CD4-positive, alpha-beta T cell (primary cell): ENCODE measurements at regions not wholly inside any gene's neighbourhood (a gene's known extent, or its start where the extent isn't known, plus 50 kb on each side); places are given as distances from the start of the nearest gene placed in this dataset.

Experiments used
- ATAC-seq: fragments of 200-7000 bp; cut with Tn5 transposase; one replicate; pipeline ENCODE4 v1.10.0; 2022; ENCODE audit warnings: mild to moderate bottlenecking; ENCODE audit not compliant: poor library complexity
- CTCF ChIA-PET: fragments of 350-600 bp; sonication (Branson Sonifier 250); formaldehyde crosslinking; loops from one replicate; lab custom pipeline; 2021; ENCODE audit warnings: antibody characterized with exemption, inconsistent platforms; lab: Charles Lee
- POLR2A ChIA-PET: fragments of 350-600 bp; sonication (Branson Sonifier 250); formaldehyde crosslinking; loops from one replicate; lab custom pipeline; 2021; ENCODE audit warnings: antibody characterized with exemption, inconsistent platforms; lab: Charles Lee
- DNase-seq, 14 experiments: peaks; one replicate each; pipeline ENCODE4 v3.0.0-alpha.2; 2013 to 2020; ENCODE audit warnings: mixed read lengths in 2 of 14
- H3K27ac ChIP-seq, 2 donors: one replicate each; pipeline versions ENCODE4 v1.5.1 to v1.7.0; 2013; ENCODE audit warnings: low read length in 2 of 2, low read depth in 1 of 2, mild to moderate bottlenecking in 1 of 2
- H3K27me3 ChIP-seq, 2 experiments: 1 replicate in 1 of 2; 2 replicates in 1 of 2; pipeline versions ENCODE4 v1.6.1 to v1.7.0; 2013; ENCODE audit warnings: low read length in 2 of 2, control low read depth in 1 of 2, mild to moderate bottlenecking in 1 of 2, moderate library complexity in 1 of 2; ENCODE audit not compliant: insufficient read depth in 2 of 2, control insufficient read depth in 1 of 2
- H3K36me3 ChIP-seq: one replicate; pipeline ENCODE4 v1.6.1; 2013; ENCODE audit warnings: low read length, control low read depth; ENCODE audit not compliant: insufficient read depth
- H3K4me1 ChIP-seq: one replicate; pipeline ENCODE4 v1.6.1; 2013; ENCODE audit warnings: low read length, control low read depth; ENCODE audit not compliant: insufficient read depth
- H3K4me3 ChIP-seq: one replicate; pipeline ENCODE4 v1.5.1; 2013; ENCODE audit warnings: mild to moderate bottlenecking, low read length, moderate library complexity
- H3K9me3 ChIP-seq, 2 experiments: 1 replicate in 1 of 2; 2 replicates in 1 of 2; pipeline versions ENCODE4 v1.6.1 to v1.7.0; 2013; ENCODE audit warnings: low read length in 2 of 2, mild to moderate bottlenecking in 2 of 2, control low read depth in 1 of 2, moderate library complexity in 1 of 2; ENCODE audit not compliant: control insufficient read depth in 1 of 2, insufficient read depth in 1 of 2
- H3K27ac Mint-ChIP-seq: one replicate; pipeline ENCODE4 v1.8.0; 2020; ENCODE audit warnings: mixed read lengths
- H3K27me3 Mint-ChIP-seq: one replicate; pipeline ENCODE4 v1.8.0; 2021; ENCODE audit warnings: mixed read lengths
- H3K36me3 Mint-ChIP-seq: one replicate; pipeline ENCODE4 v1.8.0; 2021; ENCODE audit warnings: low read depth, mixed read lengths
- H3K4me1 Mint-ChIP-seq: one replicate; pipeline ENCODE4 v1.8.0; 2021; ENCODE audit warnings: low read depth, mixed read lengths
- H3K4me3 Mint-ChIP-seq: one replicate; pipeline ENCODE4 v1.8.0; 2020; ENCODE audit warnings: mild to moderate bottlenecking, mixed read lengths
- H3K9me3 Mint-ChIP-seq: one replicate; pipeline ENCODE4 v1.8.0; 2020; ENCODE audit warnings: mixed read lengths
- CTCF ChIP-seq: fragments of 200-600 bp; IDR thresholded peaks from one replicate; pipeline ENCODE4 v1.8.0; 2022; ENCODE audit warnings: antibody characterized with exemption, mild to moderate bottlenecking
- intact Hi-C, 2 experiments: fragments of 100-400 bp; cut with DNase I in 1 of 2; cut with micrococcal nuclease in 1 of 2; formaldehyde crosslinking; loops; one replicate each; pipeline versions ENCODE4 v1.15.1 to v1.9.0; 2023 to 2025; cut with DNase I, micrococcal nuclease

GRCh38 chr21:15592957-15593356, 136.8 kb upstream of the USP25 start:
- Mint-ChIP-seq H3K36me3 (no peaks in the 10 kb centered on the region), H3K27me3 (no peaks in the 10 kb centered on the region), H3K27ac (no peak overlapping the region), H3K4me3 (no peak overlapping the region), H3K9me3 (no peaks in the 10 kb centered on the region), H3K4me1 (no peaks in the 10 kb centered on the region)
- no peak for TF ChIP-seq CTCF
- intact Hi-C loops = loop anchor here (2.0 to 5.0 kb wide), 4 partner anchors 731 to 1341 kb away; no protein-coding TSS in a partner anchor
- DNase-seq (no peak), ATAC-seq (no peak)
- ChIA-PET POLR2A (no interaction called here), CTCF (no interaction called here)
- H3K4me1 ChIP-seq = no peaks in the 10 kb centered on the region
- no peaks in the 10 kb centered on the region for H3K27me3 ChIP-seq
- no peak overlapping the region for H3K27ac ChIP-seq
- H3K9me3 ChIP-seq = no peaks in the 10 kb centered on the region
- H3K36me3 ChIP-seq = no peaks in the 10 kb centered on the region
- H3K4me3 ChIP-seq = no peak overlapping the region

GRCh38 chr21:15601390-15601789, 128.4 kb upstream of the USP25 start:
- H3K27ac ChIP-seq = no peak overlapping the region
- H3K27ac Mint-ChIP-seq = no peak overlapping the region
- no peaks in the 10 kb centered on the region for H3K36me3 Mint-ChIP-seq
- ChIA-PET CTCF (no interaction called here), POLR2A (no interaction called here)
- H3K9me3 ChIP-seq = no peaks in the 10 kb centered on the region
- intact Hi-C loops = no loop called here
- no peak for TF ChIP-seq CTCF
- no peak overlapping the region for H3K4me3 Mint-ChIP-seq
- no peaks in the 10 kb centered on the region for H3K27me3 ChIP-seq
- no peaks in the 10 kb centered on the region for H3K4me1 Mint-ChIP-seq
- ATAC-seq (no peak), DNase-seq (no peak)
- H3K36me3 ChIP-seq = no peaks in the 10 kb centered on the region
- H3K9me3 Mint-ChIP-seq = no peaks in the 10 kb centered on the region
- no peaks in the 10 kb centered on the region for H3K4me1 ChIP-seq
- no peak overlapping the region for H3K4me3 ChIP-seq
- H3K27me3 Mint-ChIP-seq = peaks cover 13% of the 10 kb centered on the region

- no peak for DNase-seq
- H3K4me3 ChIP-seq = no peak overlapping the region
- no peaks in the 10 kb centered on the region for H3K27me3 ChIP-seq
- H3K27ac Mint-ChIP-seq = no peak overlapping the region
- no peak for TF ChIP-seq CTCF
- H3K36me3 ChIP-seq = no peaks in the 10 kb centered on the region
- ChIA-PET CTCF (no interaction called here), POLR2A (no interaction called here)
- no peak overlapping the region for H3K4me3 Mint-ChIP-seq
- intact Hi-C loops = no loop called here
- H3K27ac ChIP-seq = no peak overlapping the region
- no peaks in the 10 kb centered on the region for H3K4me1 Mint-ChIP-seq
- H3K9me3 Mint-ChIP-seq = no peaks in the 10 kb centered on the region
- no peak for ATAC-seq
- no peaks in the 10 kb centered on the region for H3K36me3 Mint-ChIP-seq
- no peaks in the 10 kb centered on the region for H3K9me3 ChIP-seq
- peaks cover 13% of the 10 kb centered on the region for H3K27me3 Mint-ChIP-seq
- H3K4me1 ChIP-seq = no peaks in the 10 kb centered on the region
Observed at GRCh38 chr21:15604413-15604812, 125.4 kb upstream of the USP25 start.
